ENCODE measurements at regions not wholly inside any gene's neighbourhood (a gene's known extent, or its start where the extent isn't known, plus 50 kb on each side); places are given as distances from the start of the nearest gene placed in this dataset.

DNA sequence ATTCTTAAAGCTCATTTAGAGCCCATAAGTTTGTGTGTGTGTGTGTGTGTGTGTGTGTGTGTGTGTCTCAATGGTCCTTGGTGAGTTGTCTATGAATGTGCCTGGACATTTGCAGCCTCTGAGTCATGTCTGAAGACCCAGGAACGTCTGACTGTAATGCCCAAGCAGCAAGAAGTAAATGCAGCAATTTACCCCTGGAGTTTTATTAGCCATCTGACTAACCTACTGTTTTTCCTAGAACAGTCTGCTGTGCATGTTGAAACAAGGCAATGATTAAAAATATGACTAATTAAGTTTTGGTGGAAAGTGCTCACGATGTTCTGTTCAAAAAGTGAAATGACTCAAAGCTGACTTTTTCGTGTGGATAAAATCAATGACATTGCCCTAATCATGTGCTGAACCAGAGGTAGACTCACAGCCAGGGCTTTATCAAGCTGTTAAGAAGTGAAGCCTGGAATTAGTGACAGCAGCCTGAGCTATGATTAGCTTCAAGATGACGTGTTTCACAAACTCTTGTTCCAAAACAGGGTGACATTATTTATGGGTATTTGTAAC, 201.6 kb downstream of the CPE start:
- Histone ChIP-seq H4K20me1 (ENCODE audit: insufficient read depth, low read length) (no peaks in the 10 kb centered on the region), H2AFZ (ENCODE audit: low read length) (no peak overlapping the region), H3K9me3 (ENCODE audit: low read length) (no peaks in the 10 kb centered on the region), H3K4me1 (ENCODE audit: insufficient read depth, low read length) (no peaks in the 10 kb centered on the region), H3K4me3 (replicated peaks in 1 of 3; ENCODE audit: insufficient read depth in 1 of 3, low read depth in 2 of 3, low read length in 3 of 3) (no peak overlapping the region), H3K9ac (ENCODE audit: insufficient read depth, low read depth, low read length) (no peak overlapping the region), H3K4me2 (ENCODE audit: low read depth, low read length) (no peak overlapping the region), H3K27ac (ENCODE audit: extremely low read length, insufficient read depth, low read length) (no peak overlapping the region), H3K79me2 (ENCODE audit: insufficient read depth, low read length) (no peaks in the 10 kb centered on the region), H3K27me3 (ENCODE audit: control insufficient read depth in 1 of 2, insufficient read depth in 2 of 2, low read length in 2 of 2) (no peaks in the 10 kb centered on the region), H3K36me3 (replicated peaks in 1 of 2; ENCODE audit: control insufficient read depth in 1 of 2, insufficient read depth in 2 of 2, low read length in 2 of 2) (no peaks in the 10 kb centered on the region)
- BruUV-seq (replicated peaks) = no TSS peak
- ChIA-PET CTCF (ENCODE audit: low intra/inter-chr PET ratio, low total read pairs) (no interaction called here), POLR2A (no interaction called here)
- DNase-seq (ENCODE audit: low spot score) (no peak), FAIRE-seq (no peak), ATAC-seq (no peak)
- 1% methylated on average over 4 of the region's 4 CpGs for WGBS (ENCODE audit: low lambda C conversion rate)
- intact Hi-C loops (cut with micrococcal nuclease; ENCODE audit: unreplicated experiment) (no loop called here), in situ Hi-C loops (cut with HindIII; ENCODE audit: extremely low pct_ligation_motif_present, low pct_unique_long_range_greater_than_20kb) (no loop called here)
- TF ChIP-seq NKX3-1 (CRISPR knock-in tag; IDR thresholded peaks at IDR 0.05) = no peak
- TF ChIP-seq, protein P1, sequence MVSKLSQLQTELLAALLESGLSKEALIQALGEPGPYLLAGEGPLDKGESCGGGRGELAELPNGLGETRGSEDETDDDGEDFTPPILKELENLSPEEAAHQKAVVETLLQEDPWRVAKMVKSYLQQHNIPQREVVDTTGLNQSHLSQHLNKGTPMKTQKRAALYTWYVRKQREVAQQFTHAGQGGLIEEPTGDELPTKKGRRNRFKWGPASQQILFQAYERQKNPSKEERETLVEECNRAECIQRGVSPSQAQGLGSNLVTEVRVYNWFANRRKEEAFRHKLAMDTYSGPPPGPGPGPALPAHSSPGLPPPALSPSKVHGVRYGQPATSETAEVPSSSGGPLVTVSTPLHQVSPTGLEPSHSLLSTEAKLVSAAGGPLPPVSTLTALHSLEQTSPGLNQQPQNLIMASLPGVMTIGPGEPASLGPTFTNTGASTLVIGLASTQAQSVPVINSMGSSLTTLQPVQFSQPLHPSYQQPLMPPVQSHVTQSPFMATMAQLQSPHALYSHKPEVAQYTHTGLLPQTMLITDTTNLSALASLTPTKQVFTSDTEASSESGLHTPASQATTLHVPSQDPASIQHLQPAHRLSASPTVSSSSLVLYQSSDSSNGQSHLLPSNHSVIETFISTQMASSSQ (IDR thresholded peaks at IDR 0.05; ENCODE audit: low read depth) = no peak
- TF ChIP-seq, protein P1 (CRISPR knock-in tag; IDR thresholded peaks at IDR 0.05; ENCODE audit: borderline replicate concordance) = no peak
- TF ChIP-seq HOMEZ (CRISPR knock-in tag; IDR thresholded peaks at IDR 0.05; ENCODE audit: low read depth) = no peak
